Urinary bladder (tissue), 3 donors: ENCODE measurements at regions not wholly inside any gene's neighbourhood (a gene's known extent, or its start where the extent isn't known, plus 50 kb on each side); places are given as distances from the start of the nearest gene placed in this dataset.

Source experiments
- DNase-seq: peaks from one replicate; pipeline ENCODE4 v3.0.0-alpha.2; 2015; ENCODE audit errors: extremely low spot score
- H3K27ac ChIP-seq: one replicate; pipeline ENCODE4 v1.5.1; 2013; ENCODE audit warnings: low read depth, mild to moderate bottlenecking, moderate library complexity
- H3K36me3 ChIP-seq: one replicate; pipeline ENCODE4 v1.6.1; 2013; ENCODE audit warnings: mild to moderate bottlenecking, moderate library complexity; ENCODE audit not compliant: insufficient read depth
- H3K4me1 ChIP-seq: one replicate; pipeline ENCODE4 v1.6.1; 2013; ENCODE audit warnings: mild to moderate bottlenecking, moderate library complexity; ENCODE audit not compliant: insufficient read depth
- H3K4me3 ChIP-seq: one replicate; pipeline ENCODE4 v1.5.1; 2013; ENCODE audit warnings: low read depth, low read length
- WGBS: extraction: QIAGEN DNeasy Blood & Tissue Kit; methylation state at CpG from one replicate; pipeline ENCODE4 v1.1.7; 2013; 5-methylcytosine and 5-hydroxymethylcytosine counted together
- donor health status: healthy with polysubstance abuse.
- donor health status: healthy.

GRCh38 chr4:58499182-58499581, 1389.0 kb upstream of the IGFBP7 start:
- DNase-seq: no peak
- no peak overlapping the region for H3K27ac ChIP-seq
- H3K36me3 ChIP-seq: no peaks in the 10 kb centered on the region
- no peak overlapping the region for H3K4me3 ChIP-seq
- H3K4me1 ChIP-seq: no peaks in the 10 kb centered on the region

- Histone ChIP-seq H3K4me1 (no peaks in the 10 kb centered on the region), H3K27ac (no peak overlapping the region), H3K36me3 (no peaks in the 10 kb centered on the region), H3K4me3 (no peak overlapping the region)
- DNase-seq: no peak
- WGBS: 86% methylated on average over 2 of the region's 2 CpGs
These were observed 1381.4 kb upstream of the IGFBP7 start for GRCh38 chr4:58491620-58492019.

GRCh38 chr4:58477950-58478349, 1367.8 kb upstream of the IGFBP7 start:
- H3K27ac ChIP-seq: no peak overlapping the region
- H3K4me3 ChIP-seq: no peak overlapping the region
- H3K4me1 ChIP-seq: no peaks in the 10 kb centered on the region
- 88% methylated on average over 1 of the region's 1 CpG for WGBS
- H3K36me3 ChIP-seq: no peaks in the 10 kb centered on the region
- no peak for DNase-seq

- Histone ChIP-seq H3K4me1 (no peaks in the 10 kb centered on the region), H3K36me3 (no peaks in the 10 kb centered on the region), H3K4me3 (no peak overlapping the region), H3K27ac (no peak overlapping the region)
- 92% methylated on average over 3 of the region's 3 CpGs for WGBS
- DNase-seq: no peak
These were observed 1367.3 kb upstream of the IGFBP7 start for GRCh38 chr4:58477513-58477912.

GRCh38 chr4:58475097-58475496, 1364.9 kb upstream of the IGFBP7 start:
- Histone ChIP-seq H3K4me1 (no peaks in the 10 kb centered on the region), H3K36me3 (no peaks in the 10 kb centered on the region), H3K27ac (no peak overlapping the region), H3K4me3 (no peak overlapping the region)
- WGBS: 75% methylated on average over 2 of the region's 2 CpGs
- no peak for DNase-seq

GRCh38 chr4:58465031-58465430, 1354.8 kb upstream of the IGFBP7 start:
- Histone ChIP-seq H3K4me1 (no peaks in the 10 kb centered on the region), H3K4me3 (no peak overlapping the region), H3K27ac (no peak overlapping the region), H3K36me3 (no peaks in the 10 kb centered on the region)
- WGBS: 88% methylated on average over 13 of the region's 13 CpGs
- no peak for DNase-seq

- no peaks in the 10 kb centered on the region for H3K36me3 ChIP-seq
- 95% methylated on average over 26 of the region's 26 CpGs for WGBS
- no peak overlapping the region for H3K4me3 ChIP-seq
- H3K27ac ChIP-seq: no peak overlapping the region
- DNase-seq: no peak
- H3K4me1 ChIP-seq: no peaks in the 10 kb centered on the region
These were observed 1346.7 kb upstream of the IGFBP7 start for GRCh38 chr4:58456727-58457384.

- H3K4me1 ChIP-seq: no peaks in the 10 kb centered on the region
- WGBS: 44% methylated on average over 6 of the region's 6 CpGs
- H3K27ac ChIP-seq: no peak overlapping the region
- H3K36me3 ChIP-seq: no peaks in the 10 kb centered on the region
- H3K4me3 ChIP-seq: no peak overlapping the region
- no peak for DNase-seq
These were observed 1343.8 kb upstream of the IGFBP7 start for GRCh38 chr4:58453956-58454355.

- Histone ChIP-seq H3K4me3 (no peak overlapping the region), H3K4me1 (no peaks in the 10 kb centered on the region), H3K36me3 (no peaks in the 10 kb centered on the region), H3K27ac (no peak overlapping the region)
- 74% methylated on average over 2 of the region's 2 CpGs for WGBS
- DNase-seq: no peak
These were observed 1341.5 kb upstream of the IGFBP7 start for GRCh38 chr4:58451707-58452106.

GRCh38 chr4:58435871-58436270, 1325.7 kb upstream of the IGFBP7 start:
- no peak overlapping the region for H3K27ac ChIP-seq
- H3K4me1 ChIP-seq: no peaks in the 10 kb centered on the region
- H3K36me3 ChIP-seq: no peaks in the 10 kb centered on the region
- no peak for DNase-seq
- WGBS: 89% methylated on average over 11 of the region's 11 CpGs
- no peak overlapping the region for H3K4me3 ChIP-seq

- no peak overlapping the region for H3K4me3 ChIP-seq
- no peaks in the 10 kb centered on the region for H3K36me3 ChIP-seq
- no peaks in the 10 kb centered on the region for H3K4me1 ChIP-seq
- H3K27ac ChIP-seq: no peak overlapping the region
- no peak for DNase-seq
- WGBS: 36% methylated on average over 1 of the region's 1 CpG
These were observed 1303.7 kb upstream of the IGFBP7 start for GRCh38 chr4:58413849-58414248.

GRCh38 chr4:58411904-58412303, 1301.7 kb upstream of the IGFBP7 start:
- Histone ChIP-seq H3K36me3 (no peaks in the 10 kb centered on the region), H3K4me3 (no peak overlapping the region), H3K4me1 (no peaks in the 10 kb centered on the region), H3K27ac (no peak overlapping the region)
- no peak for DNase-seq
- 89% methylated on average over 2 of the region's 2 CpGs for WGBS

GRCh38 chr4:58406762-58407161, 1296.6 kb upstream of the IGFBP7 start:
- 70% methylated on average over 2 of the region's 2 CpGs for WGBS
- Histone ChIP-seq H3K4me3 (no peak overlapping the region), H3K4me1 (no peaks in the 10 kb centered on the region), H3K27ac (no peak overlapping the region), H3K36me3 (no peaks in the 10 kb centered on the region)
- no peak for DNase-seq

GRCh38 chr4:58368221-58368620, 1258.0 kb upstream of the IGFBP7 start:
- Histone ChIP-seq H3K4me1 (no peaks in the 10 kb centered on the region), H3K36me3 (no peaks in the 10 kb centered on the region), H3K4me3 (no peak overlapping the region), H3K27ac (no peak overlapping the region)
- no peak for DNase-seq
